Transverse colon (tissue), 3 donors: ENCODE measurements at regions not wholly inside any gene's neighbourhood (a gene's known extent, or its start where the extent isn't known, plus 50 kb on each side); places are given as distances from the start of the nearest gene placed in this dataset.

Experiments used
- POLR2A ChIP-seq: fragments of 450-650 bp; IDR thresholded peaks from one replicate; pipeline ENCODE4 v1.6.1; 2016; ENCODE audit warnings: antibody characterized with exemption, mild to moderate bottlenecking, moderate library complexity
- TF ChIP-seq, protein P1 (sequence below), 5 experiments: fragments of 200-600 bp in 3 of 5; fragments of 450-650 bp in 2 of 5; sonication (generic) in 3 of 5; IDR thresholded peaks; 1 replicate in 2 of 5; 2 replicates in 3 of 5; pipeline ENCODE4 v1.5.1; 2016 to 2017; ENCODE audit warnings: antibody characterized with exemption in 5 of 5, inconsistent platforms in 3 of 5, mild to moderate bottlenecking in 2 of 5, moderate library complexity in 1 of 5

DNA sequence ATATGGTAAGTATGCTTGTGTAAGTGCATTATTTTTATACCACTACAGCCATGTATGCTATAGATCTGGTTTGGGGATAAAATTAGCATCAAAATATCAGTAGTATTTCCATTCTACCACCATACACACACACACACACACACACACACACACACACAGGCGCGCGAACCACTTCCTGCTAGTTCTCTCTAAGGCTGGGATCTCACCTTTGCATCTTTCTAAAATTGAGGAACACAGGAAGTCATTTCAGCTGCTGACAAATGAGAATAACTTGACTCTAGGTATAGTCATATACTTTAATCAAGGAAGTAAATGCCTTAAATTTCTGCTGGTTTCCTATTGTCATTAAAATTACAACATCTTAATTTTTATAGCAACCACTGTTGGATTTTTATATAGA lies 72.5 kb downstream of the RBM43 start:
- no peak for TF ChIP-seq POLR2A
- TF ChIP-seq, protein P1, sequence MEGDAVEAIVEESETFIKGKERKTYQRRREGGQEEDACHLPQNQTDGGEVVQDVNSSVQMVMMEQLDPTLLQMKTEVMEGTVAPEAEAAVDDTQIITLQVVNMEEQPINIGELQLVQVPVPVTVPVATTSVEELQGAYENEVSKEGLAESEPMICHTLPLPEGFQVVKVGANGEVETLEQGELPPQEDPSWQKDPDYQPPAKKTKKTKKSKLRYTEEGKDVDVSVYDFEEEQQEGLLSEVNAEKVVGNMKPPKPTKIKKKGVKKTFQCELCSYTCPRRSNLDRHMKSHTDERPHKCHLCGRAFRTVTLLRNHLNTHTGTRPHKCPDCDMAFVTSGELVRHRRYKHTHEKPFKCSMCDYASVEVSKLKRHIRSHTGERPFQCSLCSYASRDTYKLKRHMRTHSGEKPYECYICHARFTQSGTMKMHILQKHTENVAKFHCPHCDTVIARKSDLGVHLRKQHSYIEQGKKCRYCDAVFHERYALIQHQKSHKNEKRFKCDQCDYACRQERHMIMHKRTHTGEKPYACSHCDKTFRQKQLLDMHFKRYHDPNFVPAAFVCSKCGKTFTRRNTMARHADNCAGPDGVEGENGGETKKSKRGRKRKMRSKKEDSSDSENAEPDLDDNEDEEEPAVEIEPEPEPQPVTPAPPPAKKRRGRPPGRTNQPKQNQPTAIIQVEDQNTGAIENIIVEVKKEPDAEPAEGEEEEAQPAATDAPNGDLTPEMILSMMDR (IDR thresholded peaks at IDR 0.05) = no peak
